ENCODE measurements at regions not wholly inside any gene's neighbourhood (a gene's known extent, or its start where the extent isn't known, plus 50 kb on each side); places are given as distances from the start of the nearest gene placed in this dataset.

DNA sequence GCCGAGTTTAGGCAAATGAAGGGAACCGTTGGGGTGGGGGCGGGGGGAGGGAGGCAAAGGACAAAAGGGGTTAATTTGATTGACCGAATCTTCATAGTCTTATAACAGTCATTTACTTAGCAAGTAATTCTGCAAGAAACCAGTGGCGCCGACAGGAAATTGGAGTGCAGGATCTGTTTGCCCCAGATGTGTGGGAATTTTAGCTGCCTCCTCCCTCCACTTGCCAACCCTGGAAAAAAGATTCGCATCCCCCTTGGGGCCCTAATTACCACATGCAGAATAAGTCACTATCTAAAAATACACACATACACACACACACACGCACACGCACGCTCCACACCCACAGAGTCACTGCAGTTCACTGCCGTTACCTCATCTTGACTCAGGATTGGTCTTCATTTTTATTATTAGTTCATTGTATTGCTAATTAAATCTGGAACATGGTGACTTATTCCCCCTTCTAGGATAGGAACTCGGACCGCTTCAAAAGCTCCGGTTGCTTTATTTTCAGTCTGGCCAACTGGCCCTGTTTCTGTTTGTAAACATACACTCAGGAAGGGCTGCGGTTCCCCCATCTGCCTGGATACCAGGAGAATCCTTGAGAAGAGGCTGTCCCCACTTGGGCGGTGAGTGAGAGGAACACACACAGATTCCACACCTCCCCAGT is 241.6 kb upstream of the SALL1 start:
- DNase-seq (ENCODE audit: low read depth in 3 of 3), result no peak

DNA sequence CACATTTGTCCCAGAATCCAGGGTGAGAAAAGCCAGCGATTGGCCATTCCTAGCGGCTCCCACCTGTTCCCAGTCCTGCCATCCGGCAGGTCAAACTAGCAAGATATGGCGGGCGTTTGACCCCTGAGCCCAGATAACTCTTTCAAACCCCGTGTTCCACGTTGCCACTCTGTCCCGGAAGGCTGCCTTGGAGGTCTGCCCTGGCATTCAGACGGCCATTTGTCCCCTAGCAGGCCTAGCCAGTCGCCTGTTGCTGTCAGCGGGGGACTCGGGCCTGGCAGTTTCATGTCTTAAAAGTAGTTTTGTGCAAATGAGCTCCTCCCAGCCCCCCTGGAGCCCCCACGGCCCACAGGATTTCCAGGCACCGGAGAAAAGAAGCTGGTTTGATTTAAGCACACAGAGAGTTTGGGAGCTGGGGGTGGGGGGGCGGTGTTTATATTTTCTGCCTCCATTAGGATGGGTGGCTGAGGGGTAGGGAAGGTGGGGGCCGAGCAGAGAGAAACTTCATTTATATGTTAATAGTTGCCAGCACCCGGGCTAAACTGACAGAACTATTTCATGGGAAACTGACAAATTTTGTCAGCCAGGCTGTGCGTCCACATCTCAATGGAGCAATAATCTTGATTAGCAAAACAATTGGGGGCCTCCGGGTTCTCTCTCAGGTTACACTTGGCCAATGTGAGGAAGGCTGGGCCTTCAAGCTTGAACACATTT is 240.9 kb upstream of the SALL1 start:
- no peak for DNase-seq (ENCODE audit: low read depth in 3 of 3)

DNA sequence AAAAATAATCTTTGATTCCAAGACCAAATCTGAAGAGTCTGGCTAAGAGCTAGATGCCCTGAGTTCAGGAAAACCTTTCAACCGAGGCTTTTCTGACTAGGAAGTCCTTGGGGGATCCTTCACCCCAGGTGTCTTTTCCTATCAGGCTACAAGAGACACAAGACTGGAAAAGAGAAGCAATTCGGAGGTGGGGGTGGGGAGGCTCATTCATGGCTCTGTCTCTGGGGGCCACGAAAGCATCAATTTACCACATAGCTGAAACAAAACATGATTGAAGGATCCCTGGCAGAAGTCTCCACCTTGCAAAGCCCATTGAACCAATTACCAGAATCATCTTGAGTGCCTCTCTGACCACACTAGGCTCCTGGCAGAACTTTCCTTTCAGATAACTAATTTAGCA is 239.8 kb upstream of the SALL1 start:
- DNase-seq (ENCODE audit: low read depth in 3 of 3), result no peak

- DNase-seq (ENCODE audit: low read depth in 3 of 3), result no peak
These were observed 238.8 kb upstream of the SALL1 start for GRCh38 chr16:51389881-51390280.

GRCh38 chr16:51388516-51388951 is 237.5 kb upstream of the SALL1 start:
- no peak for DNase-seq (ENCODE audit: low read depth in 3 of 3)

DNA sequence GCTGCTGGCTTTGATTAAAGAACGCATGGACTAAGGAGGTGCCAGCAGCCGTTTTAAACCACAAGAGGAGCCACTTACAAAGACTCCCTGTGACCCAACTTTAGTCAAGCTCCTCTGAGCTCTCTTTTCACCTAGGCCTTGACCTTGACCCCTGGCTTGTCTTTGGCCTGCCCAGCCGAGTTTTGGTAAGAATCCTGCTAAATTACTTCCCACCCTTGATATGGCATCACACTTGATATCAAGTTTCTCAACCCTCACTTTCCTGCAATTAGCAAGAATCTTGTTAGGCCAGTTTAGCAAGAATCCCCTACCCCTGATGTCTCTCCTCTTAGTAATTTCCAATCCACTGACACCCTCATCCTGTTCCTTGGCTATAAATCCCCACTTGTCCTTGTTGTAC is 232.8 kb upstream of the SALL1 start:
- DNase-seq (ENCODE audit: low read depth in 3 of 3), result no peak

GRCh38 chr16:51382940-51383339 is 231.9 kb upstream of the SALL1 start:
- no peak for DNase-seq (ENCODE audit: low read depth in 3 of 3)

DNA sequence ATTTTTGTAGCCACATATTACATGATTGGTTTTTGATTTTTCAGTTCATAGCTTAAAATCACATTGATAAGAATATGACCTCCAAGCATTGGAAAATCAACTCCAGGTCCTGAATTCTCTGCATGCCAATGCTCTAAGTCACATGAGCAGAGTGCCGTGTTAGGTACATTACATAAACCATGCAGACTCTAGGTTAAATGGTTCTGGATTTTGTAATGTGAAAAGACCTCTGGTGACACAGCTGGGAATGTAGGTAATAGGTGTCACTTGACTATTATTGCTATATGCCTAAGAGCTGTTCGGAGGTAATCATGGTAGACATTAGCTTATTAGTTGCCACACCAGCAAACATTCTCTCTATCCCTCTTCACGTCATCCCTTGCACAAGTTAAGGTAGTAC is 231.1 kb upstream of the SALL1 start:
- no peak for DNase-seq (ENCODE audit: low read depth in 3 of 3)

- DNase-seq (ENCODE audit: low read depth in 3 of 3), result no peak
These were observed 225.0 kb upstream of the SALL1 start for GRCh38 chr16:51376080-51376479.

- DNase-seq (ENCODE audit: low read depth in 3 of 3), result no peak
These were observed 223.7 kb upstream of the SALL1 start for GRCh38 chr16:51374790-51375189.

GRCh38 chr16:51374346-51374745 is 223.3 kb upstream of the SALL1 start:
- DNase-seq (ENCODE audit: low read depth in 3 of 3), result no peak

- DNase-seq (ENCODE audit: low read depth in 3 of 3), result no peak
These were observed 214.6 kb upstream of the SALL1 start for GRCh38 chr16:51365715-51366114.

DNA sequence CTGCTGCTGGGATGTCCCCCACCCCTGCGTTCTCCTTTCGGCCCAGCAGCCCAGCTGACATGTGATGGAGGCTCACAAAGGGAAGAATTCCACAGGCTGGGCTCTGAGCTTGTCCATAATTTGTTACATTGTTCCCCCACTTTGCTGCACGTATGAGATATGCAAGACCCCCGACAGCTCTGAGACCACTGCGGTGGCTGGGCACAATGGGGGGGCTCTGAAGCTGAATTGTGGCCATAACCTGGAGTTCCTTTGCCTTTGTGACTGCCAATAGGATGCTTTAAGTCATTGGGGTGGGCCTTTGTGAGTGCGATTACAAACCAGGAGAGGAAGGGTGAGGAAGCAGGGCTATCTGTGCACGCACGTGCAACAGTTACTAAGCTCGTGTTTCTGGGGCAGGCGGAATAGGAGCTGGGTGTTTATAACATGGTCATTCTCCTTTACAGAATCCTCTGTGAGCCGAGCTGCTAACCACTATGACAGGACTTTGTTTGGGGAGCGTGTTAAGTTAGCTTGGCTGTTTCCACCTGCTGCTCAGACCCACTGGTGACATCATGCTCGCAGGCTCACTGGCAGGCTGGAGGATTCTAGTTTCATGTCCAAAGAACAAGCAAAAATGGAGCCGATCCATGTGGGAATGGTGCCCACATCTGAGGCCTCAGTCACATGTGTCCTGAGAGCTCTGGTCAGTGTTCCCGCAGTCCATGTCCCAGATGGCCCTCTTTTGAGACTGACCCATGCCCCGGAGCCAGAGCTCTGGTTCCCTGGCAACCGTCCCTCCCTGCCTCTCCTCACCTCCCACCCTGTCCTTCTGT is 208.3 kb upstream of the SALL1 start:
- no peak for DNase-seq (ENCODE audit: low read depth in 3 of 3)

GRCh38 chr16:51357839-51358238 is 206.8 kb upstream of the SALL1 start:
- DNase-seq (ENCODE audit: low read depth in 3 of 3), result no peak

GRCh38 chr16:51355875-51356274 is 204.8 kb upstream of the SALL1 start:
- DNase-seq (ENCODE audit: low read depth in 3 of 3), result no peak

- no peak for DNase-seq (ENCODE audit: low read depth in 3 of 3)
These were observed 204.1 kb upstream of the SALL1 start for GRCh38 chr16:51355195-51355594.

DNA sequence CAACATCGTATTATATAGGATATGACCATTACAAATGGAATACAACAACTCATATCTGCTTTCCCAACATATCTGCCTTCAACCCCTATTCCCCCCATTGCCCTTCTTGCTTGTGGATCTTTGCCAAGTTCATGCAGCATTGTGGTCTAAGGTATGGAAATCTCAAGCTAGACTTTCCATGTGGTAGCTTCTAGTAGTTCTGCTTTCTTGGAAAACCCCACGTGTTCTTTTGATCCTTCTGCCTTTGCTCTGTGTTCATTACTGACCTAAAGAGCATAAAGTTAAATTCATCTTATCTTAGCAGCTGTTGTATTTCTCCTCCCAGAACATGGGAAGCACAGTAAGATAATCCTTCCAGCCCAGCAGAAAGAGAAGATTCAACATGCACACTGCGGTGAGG is 202.0 kb upstream of the SALL1 start:
- no peak for DNase-seq (ENCODE audit: low read depth in 3 of 3)

GRCh38 chr16:51349626-51350025 is 198.6 kb upstream of the SALL1 start:
- no peak for DNase-seq (ENCODE audit: low read depth in 3 of 3)

DNA sequence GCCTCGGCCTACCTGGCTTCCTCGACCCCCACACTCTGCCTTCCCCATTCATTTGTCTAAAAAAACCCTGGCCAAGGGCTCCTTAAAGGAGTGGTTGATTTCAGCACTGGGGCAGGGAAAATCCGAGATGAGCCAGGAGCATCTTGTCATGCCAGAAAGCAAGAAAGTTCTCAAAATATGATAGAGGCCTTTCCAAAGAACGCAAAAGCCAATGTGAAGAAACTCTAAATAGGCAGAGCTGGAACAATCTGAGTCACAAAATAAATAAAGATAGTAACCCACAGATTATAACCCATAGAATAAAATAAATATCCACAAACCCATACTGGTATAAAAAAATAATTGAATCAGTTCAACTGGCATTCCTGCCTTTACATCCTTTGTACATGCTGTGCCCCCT is 192.3 kb upstream of the SALL1 start:
- DNase-seq (ENCODE audit: low read depth in 3 of 3), result no peak

GRCh38 chr16:51341204-51341603 is 190.1 kb upstream of the SALL1 start:
- DNase-seq (ENCODE audit: low read depth in 3 of 3), result no peak

DNA sequence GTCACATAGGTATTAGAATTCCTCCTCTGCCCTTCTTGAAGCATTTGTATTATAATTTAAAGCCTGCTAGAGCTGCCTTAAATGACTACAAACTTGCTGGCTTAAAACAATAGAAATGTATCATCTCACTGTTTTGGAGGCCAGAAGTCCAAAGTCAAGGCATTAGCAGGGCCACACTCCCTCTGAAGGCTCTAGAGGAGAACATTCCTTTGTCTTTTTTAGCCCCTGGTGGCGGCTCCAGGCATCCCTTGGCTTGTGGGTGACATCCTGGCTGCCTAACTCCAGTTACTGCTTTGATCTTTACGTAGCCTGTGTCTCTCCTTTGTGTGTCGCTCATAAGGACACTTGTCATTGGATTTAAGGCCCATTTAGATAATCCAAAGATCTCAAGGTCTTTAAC is 186.6 kb upstream of the SALL1 start:
- DNase-seq (ENCODE audit: low read depth in 3 of 3), result no peak

- DNase-seq (ENCODE audit: low read depth in 3 of 3), result no peak
These were observed 177.7 kb upstream of the SALL1 start for GRCh38 chr16:51328733-51329132.

GRCh38 chr16:51327001-51327400 is 175.9 kb upstream of the SALL1 start:
- DNase-seq (ENCODE audit: low read depth in 3 of 3), result no peak
